ENCODE measurements at regions not wholly inside any gene's neighbourhood (a gene's known extent, or its start where the extent isn't known, plus 50 kb on each side); places are given as distances from the start of the nearest gene placed in this dataset.

GRCh38 chr5:89315286-89316100 is 432.5 kb upstream of the MEF2C start:
- TF ChIP-seq POLR2A (IDR thresholded peaks at IDR 0.05) (no peak), CTCF (IDR thresholded peaks at IDR 0.05) (no peak), POLR2AphosphoS5 (IDR thresholded peaks at IDR 0.05; ENCODE audit: insufficient read depth in 1 of 2, low read depth in 1 of 2) (no peak)
- Histone ChIP-seq H3K27me3 (no peaks in the 10 kb centered on the region), H3K27ac (no peak overlapping the region)

GRCh38 chr5:89313804-89314588 is 431.0 kb upstream of the MEF2C start:
- TF ChIP-seq POLR2A (IDR thresholded peaks at IDR 0.05) (no peak), POLR2AphosphoS5 (IDR thresholded peaks at IDR 0.05; ENCODE audit: insufficient read depth in 1 of 2, low read depth in 1 of 2) (no peak), CTCF (IDR thresholded peaks at IDR 0.05) (no peak)
- intact Hi-C loops (cut with DNase I): no loop called here
- Histone ChIP-seq H3K27me3 (no peaks in the 10 kb centered on the region), H3K9me3 (no peaks in the 10 kb centered on the region), H3K4me3 (no peak overlapping the region), H3K27ac (no peak overlapping the region), H3K4me1 (peaks cover 18% of the 10 kb centered on the region), H3K36me3 (no peaks in the 10 kb centered on the region)
- no peak for DNase-seq (ENCODE audit: extremely low spot score in 2 of 2)

More at GRCh38 chr5:89315286-89316100, 432.5 kb upstream of the MEF2C start:
- Histone ChIP-seq H3K4me3 (no peak overlapping the region), H3K4me1 (peaks cover 18% of the 10 kb centered on the region), H3K9me3 (no peaks in the 10 kb centered on the region), H3K36me3 (no peaks in the 10 kb centered on the region)
- DNase-seq (ENCODE audit: extremely low spot score in 2 of 2): no peak
- intact Hi-C loops (cut with DNase I): no loop called here

DNA sequence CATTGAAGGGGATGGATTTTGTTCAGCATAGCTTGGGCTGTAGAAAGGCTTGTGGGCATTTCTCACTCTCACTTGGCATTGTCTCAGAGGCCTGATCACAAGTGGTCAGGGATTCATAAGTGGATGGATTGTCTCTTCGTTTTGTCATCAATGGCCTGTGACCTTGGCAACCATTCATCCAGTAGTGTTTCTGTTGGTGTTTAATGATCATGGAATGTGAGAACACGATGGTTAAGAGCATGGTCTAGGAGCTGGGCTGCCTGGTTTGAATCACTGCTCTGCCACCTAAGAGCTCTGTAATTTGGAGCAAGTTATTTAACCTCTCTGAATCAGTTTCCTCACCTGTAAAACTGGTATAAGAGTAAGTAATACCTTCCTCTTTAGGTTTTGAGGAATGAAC is 430.1 kb upstream of the MEF2C start:
- H3K27ac ChIP-seq: no peak overlapping the region
- DNase-seq (ENCODE audit: extremely low spot score in 2 of 2): no peak
- H3K4me3 ChIP-seq: no peak overlapping the region
- H3K27me3 ChIP-seq: no peaks in the 10 kb centered on the region
- intact Hi-C loops (cut with DNase I): no loop called here
- H3K36me3 ChIP-seq: no peaks in the 10 kb centered on the region
- peaks cover 18% of the 10 kb centered on the region for H3K4me1 ChIP-seq
- no peaks in the 10 kb centered on the region for H3K9me3 ChIP-seq
- TF ChIP-seq POLR2A (IDR thresholded peaks at IDR 0.05): no peak
- TF ChIP-seq POLR2AphosphoS5 (IDR thresholded peaks at IDR 0.05; ENCODE audit: insufficient read depth in 1 of 2, low read depth in 1 of 2): no peak
- TF ChIP-seq CTCF (IDR thresholded peaks at IDR 0.05): no peak

- H3K27me3 ChIP-seq: no peaks in the 10 kb centered on the region
- intact Hi-C loops (cut with DNase I): no loop called here
- H3K4me3 ChIP-seq: no peak overlapping the region
- H3K27ac ChIP-seq: no peak overlapping the region
- TF ChIP-seq CTCF (IDR thresholded peaks at IDR 0.05) (no peak), POLR2AphosphoS5 (IDR thresholded peaks at IDR 0.05; ENCODE audit: insufficient read depth in 1 of 2, low read depth in 1 of 2) (no peak), POLR2A (IDR thresholded peaks at IDR 0.05) (no peak)
- DNase-seq (ENCODE audit: extremely low spot score in 2 of 2): no peak
- H3K36me3 ChIP-seq: no peaks in the 10 kb centered on the region
- H3K9me3 ChIP-seq: no peaks in the 10 kb centered on the region
- peaks cover 9% of the 10 kb centered on the region for H3K4me1 ChIP-seq
Observed at GRCh38 chr5:89309268-89309667, 426.3 kb upstream of the MEF2C start.
